SH-SY5Y (cell line): ENCODE measurements at regions not wholly inside any gene's neighbourhood (a gene's known extent, or its start where the extent isn't known, plus 50 kb on each side); places are given as distances from the start of the nearest gene placed in this dataset.

Source experiments
- GATA2 ChIP-seq: IDR thresholded peaks from 2 replicates; pipeline ENCODE4 v1.6.1; 2011; ENCODE audit warnings: mild to moderate bottlenecking, low read depth, low read length
- GATA3 ChIP-seq: IDR thresholded peaks from 2 replicates; pipeline ENCODE4 v1.6.1; 2011; ENCODE audit warnings: low read depth, mild to moderate bottlenecking, low read length, moderate library complexity

- TF ChIP-seq GATA2 = no peak
- TF ChIP-seq GATA3 = no peak
Observed at GRCh38 chr3:72652395-72652794, 195.8 kb downstream of the SHQ1 start.

DNA sequence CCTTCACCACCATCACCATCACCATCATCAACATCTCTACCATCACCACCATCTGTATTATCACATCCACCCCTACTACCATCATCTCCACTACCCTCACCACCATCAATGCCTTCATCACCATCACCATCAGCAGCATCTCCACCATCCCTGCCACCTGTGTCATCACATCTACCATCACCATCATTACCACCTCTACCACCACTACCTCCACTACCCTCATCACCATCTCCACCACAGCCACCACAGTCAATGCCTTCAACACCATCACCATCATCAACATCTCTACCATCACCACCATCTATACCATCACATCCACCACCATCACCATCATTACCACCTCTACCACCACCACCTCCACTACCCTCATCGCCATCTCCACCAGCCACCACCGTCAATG is 196.7 kb downstream of the SHQ1 start:
- TF ChIP-seq GATA2 = no peak
- no peak for TF ChIP-seq GATA3

GRCh38 chr3:72646263-72646662 is 202.0 kb downstream of the SHQ1 start:
- TF ChIP-seq GATA3 (no peak), GATA2 (no peak)

- TF ChIP-seq GATA3 (no peak), GATA2 (no peak)
Observed at GRCh38 chr3:72641684-72642083, 206.6 kb downstream of the SHQ1 start.

DNA sequence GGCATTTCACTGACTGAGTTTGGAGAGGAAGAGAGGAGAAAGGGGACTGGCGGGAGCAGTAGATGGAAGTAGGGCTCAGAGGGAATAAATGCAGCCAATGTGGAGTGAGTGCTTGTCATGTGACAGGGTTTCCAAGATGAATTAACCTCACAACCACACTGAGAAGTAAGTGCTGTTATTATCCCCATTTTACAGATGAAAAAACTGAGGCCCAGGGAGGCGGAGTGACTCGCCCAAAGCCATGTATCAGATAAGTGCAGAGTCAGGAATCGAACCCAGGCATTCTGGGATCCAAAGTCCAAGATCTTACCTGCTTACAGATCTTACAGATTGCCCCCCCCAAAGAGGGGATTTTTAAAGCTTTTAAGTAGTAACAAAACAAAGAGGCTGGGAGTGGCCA is 207.2 kb downstream of the SHQ1 start:
- TF ChIP-seq GATA3 (no peak), GATA2 (no peak)

GRCh38 chr3:72636969-72637597 is 211.2 kb downstream of the SHQ1 start:
- TF ChIP-seq GATA3 = no peak
- TF ChIP-seq GATA2 = no peak

DNA sequence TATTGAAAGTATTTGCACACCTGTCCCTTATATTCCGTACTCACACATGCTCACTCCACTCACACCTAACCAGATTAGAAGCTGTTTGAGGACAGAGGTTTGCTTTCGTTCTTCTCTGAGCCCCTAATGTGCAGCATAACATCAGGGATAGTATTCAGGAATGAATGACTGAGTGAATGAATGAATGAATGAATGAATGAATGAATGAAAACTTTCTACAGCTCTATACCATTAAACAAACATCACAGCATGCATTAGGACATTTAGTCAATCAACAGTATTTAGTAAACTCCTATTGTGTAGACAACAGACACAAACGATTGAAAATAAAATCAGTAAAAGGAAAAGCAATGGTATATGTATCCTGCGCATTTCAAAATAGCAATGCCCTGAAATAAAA is 212.7 kb downstream of the SHQ1 start:
- no peak for TF ChIP-seq GATA3
- TF ChIP-seq GATA2 = no peak

GRCh38 chr3:72634128-72634527 is 214.1 kb downstream of the SHQ1 start:
- TF ChIP-seq GATA2 = no peak
- TF ChIP-seq GATA3 = no peak

GRCh38 chr3:72633534-72633933 is 214.7 kb downstream of the SHQ1 start:
- TF ChIP-seq GATA2 = no peak
- no peak for TF ChIP-seq GATA3

DNA sequence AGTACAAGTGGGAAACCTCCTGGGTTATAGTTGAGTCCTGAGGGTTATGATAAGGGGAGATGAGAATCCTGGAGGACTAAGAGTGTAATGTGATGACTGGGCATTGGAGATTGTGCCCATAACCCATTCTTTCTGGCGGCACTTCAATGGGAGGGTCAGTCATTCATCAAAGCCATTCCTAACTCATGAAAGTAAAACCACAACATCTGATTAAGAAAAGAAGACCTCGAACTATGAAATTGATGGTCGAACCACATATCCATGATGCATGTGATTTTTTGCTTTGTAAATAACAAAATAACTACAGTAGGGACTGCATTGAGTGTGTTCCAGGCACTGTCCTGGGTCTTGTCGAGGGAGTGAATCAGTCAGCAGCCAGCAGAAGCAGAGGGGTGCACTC is 215.1 kb downstream of the SHQ1 start:
- TF ChIP-seq GATA3 (no peak), GATA2 (no peak)

DNA sequence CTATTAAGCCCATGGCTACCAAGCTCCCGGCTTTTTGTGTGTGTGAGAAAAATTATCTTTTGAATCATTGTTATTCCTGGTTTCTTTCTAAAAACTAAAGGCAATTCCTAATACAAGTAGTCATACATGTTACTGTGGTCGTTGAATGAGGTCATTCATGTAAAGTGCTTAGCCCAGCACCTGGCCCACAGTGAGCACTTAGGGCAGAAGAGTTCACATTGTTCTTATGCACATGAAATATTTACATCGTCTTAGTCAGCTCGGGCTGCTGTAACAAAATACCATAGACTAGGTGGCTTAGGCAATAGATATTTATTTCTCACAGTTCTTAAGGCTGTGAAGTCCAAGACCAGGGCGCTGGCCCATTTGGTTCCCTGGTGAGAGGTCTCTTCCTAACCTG is 216.1 kb downstream of the SHQ1 start:
- TF ChIP-seq GATA3 = no peak
- no peak for TF ChIP-seq GATA2

GRCh38 chr3:72630969-72631344 is 217.3 kb downstream of the SHQ1 start:
- TF ChIP-seq GATA3 (no peak), GATA2 (no peak)

DNA sequence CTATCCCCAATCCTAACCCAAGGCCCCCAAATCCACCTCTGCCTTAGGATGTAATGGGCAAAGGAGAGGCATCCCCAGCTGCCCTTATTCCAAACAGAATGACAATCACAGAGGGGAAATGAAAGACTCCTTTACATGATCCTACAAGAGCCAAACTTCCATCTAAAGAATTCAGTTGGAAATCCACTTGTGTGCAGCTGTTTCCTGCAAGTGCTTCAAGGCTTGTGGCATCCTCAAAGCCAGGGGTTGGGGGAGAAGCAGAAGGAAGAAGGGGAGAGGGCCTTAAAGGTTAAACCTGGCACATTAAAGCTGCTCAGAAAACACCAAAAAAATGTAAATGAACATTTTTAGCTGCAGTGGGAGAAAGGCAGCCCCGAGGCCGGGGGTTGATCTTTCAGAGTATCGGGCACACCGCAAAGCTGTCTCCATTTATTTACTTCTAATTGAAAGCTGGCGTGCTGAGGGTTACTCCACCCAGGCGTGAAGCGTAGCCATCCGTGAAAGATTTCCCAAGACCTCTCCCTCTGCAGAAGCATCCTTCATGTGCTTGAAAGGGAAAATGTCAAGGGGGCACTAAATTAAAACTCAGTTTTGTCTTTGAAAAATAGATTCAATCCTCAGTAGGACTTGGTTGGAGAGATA is 217.8 kb downstream of the SHQ1 start:
- TF ChIP-seq GATA3 (no peak), GATA2 (no peak)

DNA sequence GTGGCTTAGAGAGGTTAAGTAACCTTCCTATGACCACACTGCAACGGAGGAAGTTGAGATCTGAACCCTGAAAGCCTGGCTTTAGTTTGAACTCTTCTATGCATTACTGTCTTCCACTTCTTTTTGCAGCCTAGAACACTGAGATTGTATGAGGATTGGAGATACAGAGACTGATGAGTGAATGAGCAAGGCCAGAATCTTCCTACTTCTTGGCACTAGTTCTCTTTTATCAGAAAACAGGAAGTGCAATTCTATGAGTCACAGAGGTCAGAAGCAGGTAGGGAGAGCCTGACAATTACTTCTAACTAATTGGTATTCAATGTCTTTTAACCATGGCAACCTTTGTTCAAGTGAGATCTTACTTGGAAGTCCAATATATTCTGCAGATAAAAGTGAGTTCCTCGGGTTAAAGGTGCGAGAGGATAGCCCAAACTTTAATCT is 219.0 kb downstream of the SHQ1 start:
- TF ChIP-seq GATA3 (no peak), GATA2 (no peak)

- no peak for TF ChIP-seq GATA3
- TF ChIP-seq GATA2 = no peak
Observed at GRCh38 chr3:72628065-72628464, 220.2 kb downstream of the SHQ1 start.

GRCh38 chr3:72627271-72627670 is 221.0 kb downstream of the SHQ1 start:
- no peak for TF ChIP-seq GATA2
- no peak for TF ChIP-seq GATA3
